Vagina (tissue), 2 donors: ENCODE measurements at regions not wholly inside any gene's neighbourhood (a gene's known extent, or its start where the extent isn't known, plus 50 kb on each side); places are given as distances from the start of the nearest gene placed in this dataset.

Experiments
- CTCF ChIP-seq, 3 experiments: fragments of 450-650 bp in 2 of 3; fragments of 200-600 bp in 1 of 3; sonication (generic) in 1 of 3; IDR thresholded peaks; one replicate each; pipeline ENCODE4 v1.5.1; 2017 to 2019; ENCODE audit warnings: antibody characterized with exemption in 3 of 3, mild to moderate bottlenecking in 2 of 3, moderate library complexity in 2 of 3
- POLR2AphosphoS5 ChIP-seq, 2 donors: sonication (generic); formaldehyde crosslinking; IDR thresholded peaks; one replicate each; pipeline ENCODE4 v1.9.0; 2017; ENCODE audit warnings: antibody characterized with exemption in 2 of 2, mild to moderate bottlenecking in 2 of 2, low read depth in 1 of 2; ENCODE audit not compliant: insufficient read depth in 1 of 2

DNA sequence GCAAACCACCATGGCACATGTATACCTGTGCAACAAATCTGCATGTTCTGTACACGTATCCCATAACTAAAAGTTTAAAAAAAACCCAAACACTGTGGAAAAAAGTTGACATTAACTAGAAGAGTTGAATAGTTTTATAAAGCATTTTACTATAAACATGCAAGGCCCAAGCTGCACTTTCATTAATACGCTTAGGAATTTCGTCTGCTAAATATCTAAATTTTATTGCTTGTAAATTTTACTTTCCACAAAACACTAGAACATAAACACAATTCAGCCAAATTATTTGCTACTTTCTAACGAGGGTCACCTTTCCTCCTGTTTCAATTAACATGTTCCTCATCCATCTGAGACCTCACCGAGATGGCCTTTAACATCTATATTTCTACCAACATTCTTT lies 74.4 kb upstream of the MAN1A1 start:
- no peak for TF ChIP-seq POLR2AphosphoS5 (IDR thresholded peaks at IDR 0.05; ENCODE audit: insufficient read depth in 1 of 2, low read depth in 1 of 2)
- no peak for TF ChIP-seq CTCF (IDR thresholded peaks at IDR 0.05)
